Activated naive CD8-positive, alpha-beta T cell treated with anti-CD3 and anti-CD28 coated beads, Interleukin-2, amount 10 ng/mL, durations not matched to agents 7 days and 5 days (primary cell): ENCODE measurements at regions not wholly inside any gene's neighbourhood (a gene's known extent, or its start where the extent isn't known, plus 50 kb on each side); places are given as distances from the start of the nearest gene placed in this dataset.

Source experiments
- ATAC-seq: fragments of 150-1000 bp; cut with Tn5 transposase; one replicate; pipeline ENCODE4 v1.10.0; 2021; ENCODE audit warnings: low read depth, moderate library complexity
- POLR2A ChIA-PET: fragments of 350-600 bp; sonication (Branson Sonifier 250); formaldehyde crosslinking; loops from one replicate; lab custom pipeline; 2021; ENCODE audit warnings: antibody characterized with exemption; lab: Charles Lee
- DNase-seq: peaks from one replicate; pipeline ENCODE4 v3.0.0; 2021
- H3K27ac Mint-ChIP-seq: one replicate; pipeline ENCODE4 v1.8.0; 2022; ENCODE audit warnings: mild to moderate bottlenecking, mixed read lengths
- H3K27me3 Mint-ChIP-seq: one replicate; pipeline ENCODE4 v1.8.0; 2022; ENCODE audit warnings: mild to moderate bottlenecking, moderate library complexity, mixed read lengths
- H3K36me3 Mint-ChIP-seq: one replicate; pipeline ENCODE4 v1.8.0; 2021; ENCODE audit warnings: mild to moderate bottlenecking, mixed read lengths
- H3K4me1 Mint-ChIP-seq: one replicate; pipeline ENCODE4 v1.8.0; 2021; ENCODE audit warnings: mixed read lengths
- H3K4me3 Mint-ChIP-seq: one replicate; pipeline ENCODE4 v1.8.0; 2022; ENCODE audit warnings: mild to moderate bottlenecking, moderate library complexity, mixed read lengths
- H3K9me3 Mint-ChIP-seq: one replicate; pipeline ENCODE4 v1.8.0; 2021; ENCODE audit warnings: mixed read lengths

DNA sequence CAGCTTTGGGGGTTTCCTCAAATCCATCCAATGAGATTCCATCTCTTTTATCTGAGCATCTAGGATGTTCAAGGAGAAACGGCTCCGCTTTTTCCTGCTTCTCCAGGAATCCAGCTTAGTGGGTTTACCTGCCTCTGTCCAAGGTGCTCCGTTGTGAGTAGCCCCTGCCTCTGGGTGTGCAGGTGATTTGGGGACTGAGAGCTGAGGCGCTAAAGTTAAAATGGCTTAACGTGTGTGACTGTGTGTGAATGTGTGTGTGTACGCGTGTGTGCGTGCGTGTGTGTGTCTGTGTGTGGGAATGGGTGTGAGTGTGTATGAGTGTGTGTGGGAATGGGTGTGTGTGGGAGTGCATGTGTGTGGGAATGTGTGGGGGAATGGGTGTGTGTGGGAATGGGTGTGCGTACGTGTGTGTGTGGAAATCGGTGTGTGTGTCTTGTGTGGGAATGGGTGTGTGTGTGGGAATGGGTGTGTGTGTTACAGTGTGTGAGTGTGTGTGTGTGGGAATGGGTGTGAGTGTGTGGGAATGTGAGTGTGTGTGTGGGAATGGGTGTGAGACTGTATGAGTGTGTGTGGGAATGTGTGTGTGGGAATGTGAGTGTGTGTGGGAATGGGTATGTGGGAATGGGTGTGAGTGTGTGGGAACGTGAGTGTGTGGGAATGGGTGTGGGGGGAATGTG, 90.2 kb upstream of the INSIG1 start:
- POLR2A ChIA-PET = interaction anchor here (4.2 kb wide), 1 partner anchor 90 kb away, joined by 88 read pairs; the partner anchor contains the start of gene INSIG1
- no peak for DNase-seq
- Mint-ChIP-seq H3K4me1 (peaks cover 19% of the 10 kb centered on the region), H3K27me3 (peaks cover 2% of the 10 kb centered on the region), H3K27ac (peak overlapping the region; percentile 37), H3K9me3 (peaks cover 7% of the 10 kb centered on the region), H3K36me3 (peaks cover 7% of the 10 kb centered on the region), H3K4me3 (no peak overlapping the region)
- ATAC-seq = no peak

DNA sequence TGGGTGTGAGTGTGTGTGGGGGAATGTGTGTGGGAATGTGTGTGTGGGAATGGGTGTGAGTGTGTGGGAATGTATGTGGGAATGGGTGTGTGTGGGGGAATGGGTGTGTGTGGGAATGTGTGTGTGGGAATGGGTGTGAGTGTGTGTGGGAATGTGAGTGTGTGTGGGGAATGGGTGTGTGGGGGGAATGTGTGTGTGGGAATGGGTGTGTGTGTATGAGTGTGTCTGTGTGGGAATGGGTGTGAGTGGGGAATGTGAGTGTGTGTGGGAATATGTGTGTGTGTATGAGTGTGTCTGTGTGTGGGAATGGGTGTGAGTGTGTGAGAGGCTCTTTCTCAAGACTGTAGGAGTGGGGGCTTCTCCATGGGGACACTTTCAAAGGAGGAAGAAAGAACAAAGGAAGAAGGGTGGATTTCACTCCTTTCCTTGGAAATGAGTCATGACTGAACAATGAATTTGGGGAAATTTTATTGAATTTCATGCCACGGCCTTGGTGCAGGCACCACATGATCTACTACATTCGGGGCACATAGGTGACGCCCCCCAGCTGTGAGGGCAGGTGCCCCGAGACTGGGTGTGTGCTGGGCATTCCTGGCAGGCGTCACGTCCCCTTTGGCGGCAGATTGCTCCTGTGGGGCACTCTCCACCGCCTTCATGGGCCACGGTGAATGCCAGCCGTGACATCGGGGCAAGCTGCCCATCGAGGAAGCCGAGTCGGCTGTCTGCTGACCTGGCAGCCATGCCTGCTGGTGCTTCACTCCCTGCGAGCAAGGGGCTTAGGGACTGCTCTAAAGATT, 88.8 kb upstream of the INSIG1 start:
- peaks cover 19% of the 10 kb centered on the region for H3K4me1 Mint-ChIP-seq
- no peak for ATAC-seq
- POLR2A ChIA-PET = no interaction called here
- H3K27me3 Mint-ChIP-seq = peaks cover 2% of the 10 kb centered on the region
- peak overlapping the region; percentile 23 for H3K27ac Mint-ChIP-seq
- H3K9me3 Mint-ChIP-seq = peaks cover 7% of the 10 kb centered on the region
- DNase-seq = no peak
- H3K4me3 Mint-ChIP-seq = no peak overlapping the region
- H3K36me3 Mint-ChIP-seq = peaks cover 7% of the 10 kb centered on the region

DNA sequence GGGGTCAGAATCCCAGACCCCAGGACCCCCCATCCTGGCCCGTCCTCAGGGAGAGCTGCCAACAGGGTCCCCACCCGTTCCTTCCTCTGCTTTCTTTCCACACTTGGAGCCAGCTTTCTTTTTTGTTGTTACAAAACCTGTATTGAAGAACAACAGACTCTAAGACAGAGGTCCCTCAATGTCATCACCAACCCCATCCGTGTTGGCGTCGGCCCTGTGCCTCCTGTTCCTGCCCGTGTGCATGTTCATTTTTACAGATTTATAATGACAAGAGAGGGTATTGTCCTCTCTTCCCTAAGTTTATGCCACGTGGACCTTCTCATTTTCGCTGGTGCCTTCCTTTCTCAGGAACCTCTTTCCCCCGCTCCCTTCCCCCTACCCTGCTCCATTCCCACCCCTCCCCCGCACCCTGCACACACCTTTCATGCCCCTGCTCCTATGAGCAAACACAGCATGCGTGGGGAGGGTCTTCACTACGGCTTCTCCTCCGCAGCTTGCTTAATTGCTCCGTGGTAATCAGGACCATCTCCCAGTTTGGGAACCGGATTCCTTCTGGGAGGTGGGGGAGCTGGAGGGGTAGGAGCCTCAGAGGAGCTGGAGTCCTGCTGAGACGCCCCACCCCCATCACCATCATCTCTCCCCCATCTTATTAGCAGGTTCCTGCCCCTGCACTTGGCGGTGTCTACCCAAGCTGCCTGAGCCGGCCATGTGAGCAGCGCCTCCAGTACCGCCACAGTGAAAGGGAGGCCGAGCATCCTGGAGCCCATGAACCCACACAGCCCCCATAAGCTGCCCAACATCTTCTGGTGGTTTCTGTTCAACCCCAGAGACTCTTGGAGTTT, 88.0 kb upstream of the INSIG1 start:
- POLR2A ChIA-PET = no interaction called here
- peaks cover 7% of the 10 kb centered on the region for H3K9me3 Mint-ChIP-seq
- peaks cover 2% of the 10 kb centered on the region for H3K27me3 Mint-ChIP-seq
- DNase-seq (no peak), ATAC-seq (no peak)
- H3K4me3 Mint-ChIP-seq = no peak overlapping the region
- no peak overlapping the region for H3K27ac Mint-ChIP-seq
- H3K4me1 Mint-ChIP-seq = peaks cover 19% of the 10 kb centered on the region
- H3K36me3 Mint-ChIP-seq = peaks cover 7% of the 10 kb centered on the region

DNA sequence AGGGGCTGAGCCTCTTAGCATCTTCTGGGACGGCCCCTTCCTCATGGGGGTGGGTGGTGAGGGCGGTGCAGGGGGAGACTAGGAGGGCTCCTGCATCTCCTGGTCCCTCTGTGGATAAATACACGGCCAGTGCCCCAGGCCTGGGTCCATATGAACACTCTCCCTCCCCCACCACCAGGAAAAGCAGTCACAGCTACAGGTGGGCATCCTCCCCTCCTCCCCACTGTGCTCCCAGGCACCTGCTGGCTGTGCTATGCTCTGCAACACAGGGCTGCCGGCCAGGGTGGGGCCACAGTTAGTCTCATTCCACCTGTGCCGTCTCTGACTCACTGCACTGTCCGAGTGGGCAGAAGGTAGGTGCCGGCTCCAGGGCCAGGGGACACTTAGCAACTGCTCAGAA, 87.3 kb upstream of the INSIG1 start:
- Mint-ChIP-seq H3K4me1 (peaks cover 14% of the 10 kb centered on the region), H3K27ac (no peak overlapping the region), H3K9me3 (peaks cover 7% of the 10 kb centered on the region), H3K36me3 (peaks cover 7% of the 10 kb centered on the region), H3K27me3 (peaks cover 3% of the 10 kb centered on the region), H3K4me3 (no peak overlapping the region)
- DNase-seq (no peak), ATAC-seq (no peak)
- POLR2A ChIA-PET = no interaction called here

DNA sequence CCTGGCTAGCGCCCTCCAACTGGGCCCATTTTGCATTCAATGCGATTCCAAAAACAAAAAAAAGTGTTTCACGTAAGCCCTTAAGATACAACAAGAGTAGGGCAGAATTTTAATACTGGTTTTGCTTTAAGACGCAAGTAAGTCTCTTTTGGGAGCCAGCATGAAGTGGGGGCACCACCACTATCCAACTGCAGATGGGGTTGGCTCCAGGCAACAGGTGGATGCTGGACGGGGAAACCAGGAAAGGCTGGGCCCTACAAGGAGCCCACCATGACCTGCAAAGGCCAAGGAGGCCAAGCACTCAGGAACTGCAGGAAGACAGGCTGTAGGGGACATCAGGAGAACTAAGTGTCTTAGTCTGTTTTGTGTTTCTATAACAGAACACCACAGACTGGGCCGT, 86.5 kb upstream of the INSIG1 start:
- Mint-ChIP-seq H3K27ac (no peak overlapping the region), H3K4me3 (no peak overlapping the region), H3K4me1 (peaks cover 8% of the 10 kb centered on the region), H3K27me3 (peaks cover 3% of the 10 kb centered on the region), H3K36me3 (peaks cover 4% of the 10 kb centered on the region), H3K9me3 (peaks cover 7% of the 10 kb centered on the region)
- no peak for ATAC-seq
- no peak for DNase-seq
- POLR2A ChIA-PET = no interaction called here

DNA sequence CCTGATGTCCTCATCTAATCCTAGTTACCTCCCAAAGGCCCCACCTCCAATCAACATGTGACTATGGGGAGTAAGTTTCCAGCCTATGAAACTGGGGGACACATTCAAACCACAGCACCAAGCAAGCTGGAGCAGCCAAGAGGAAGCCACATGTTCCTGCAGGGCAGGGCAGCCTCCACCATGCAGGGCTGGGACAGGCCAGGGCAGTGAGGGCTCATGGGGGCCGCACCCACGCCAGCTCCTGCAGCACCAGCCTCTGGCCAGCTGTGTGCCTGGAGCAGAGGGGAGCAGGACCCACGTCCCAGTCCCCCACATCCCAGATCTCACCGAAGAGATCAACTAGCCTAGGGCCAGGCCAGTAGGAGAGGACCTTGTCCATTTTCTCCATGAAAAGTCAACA, 85.9 kb upstream of the INSIG1 start:
- no peak for DNase-seq
- no peak for ATAC-seq
- Mint-ChIP-seq H3K9me3 (peaks cover 7% of the 10 kb centered on the region), H3K4me3 (no peak overlapping the region), H3K27me3 (peaks cover 2% of the 10 kb centered on the region), H3K36me3 (peaks cover 4% of the 10 kb centered on the region), H3K4me1 (peaks cover 4% of the 10 kb centered on the region), H3K27ac (no peak overlapping the region)
- POLR2A ChIA-PET = no interaction called here

DNA sequence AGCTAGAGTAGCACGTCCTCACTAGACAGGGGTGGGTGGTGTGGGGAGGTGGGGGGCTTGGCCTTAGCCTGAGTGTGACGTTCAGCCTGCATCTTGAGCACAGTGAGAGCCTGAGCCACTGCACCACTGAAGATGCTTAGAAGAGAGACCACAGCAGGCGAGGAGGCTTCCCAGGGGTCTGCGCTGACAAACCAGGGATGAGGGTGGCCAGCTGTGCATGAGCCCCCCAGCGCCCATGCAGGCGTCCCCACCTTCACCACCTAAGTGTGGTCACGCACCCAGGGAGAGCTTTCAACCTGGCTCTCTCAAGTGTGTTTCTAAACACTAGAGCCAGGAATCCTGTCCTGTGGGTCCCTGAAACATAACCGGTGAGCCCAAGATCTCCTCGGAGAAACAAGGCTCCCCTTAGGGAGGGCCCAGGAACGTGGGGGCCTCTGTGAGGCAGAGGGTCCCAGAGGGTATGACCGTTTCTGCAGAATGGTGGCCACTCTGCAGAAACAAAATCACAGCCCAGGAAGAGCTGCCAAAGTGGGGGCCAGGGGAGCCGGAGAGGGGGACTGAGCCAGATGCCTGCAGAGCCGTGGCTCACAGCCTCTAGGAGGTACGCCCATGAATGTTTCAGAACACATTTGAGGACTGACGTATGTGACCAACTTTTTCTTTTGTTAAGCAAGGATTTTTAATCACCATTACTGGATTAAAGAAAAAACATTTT, 85.2 kb upstream of the INSIG1 start:
- Mint-ChIP-seq H3K27ac (no peak overlapping the region), H3K4me1 (peaks cover 1% of the 10 kb centered on the region), H3K27me3 (peaks cover 2% of the 10 kb centered on the region), H3K9me3 (peaks cover 5% of the 10 kb centered on the region), H3K36me3 (peaks cover 2% of the 10 kb centered on the region), H3K4me3 (no peak overlapping the region)
- DNase-seq (no peak), ATAC-seq (no peak)
- POLR2A ChIA-PET = no interaction called here

DNA sequence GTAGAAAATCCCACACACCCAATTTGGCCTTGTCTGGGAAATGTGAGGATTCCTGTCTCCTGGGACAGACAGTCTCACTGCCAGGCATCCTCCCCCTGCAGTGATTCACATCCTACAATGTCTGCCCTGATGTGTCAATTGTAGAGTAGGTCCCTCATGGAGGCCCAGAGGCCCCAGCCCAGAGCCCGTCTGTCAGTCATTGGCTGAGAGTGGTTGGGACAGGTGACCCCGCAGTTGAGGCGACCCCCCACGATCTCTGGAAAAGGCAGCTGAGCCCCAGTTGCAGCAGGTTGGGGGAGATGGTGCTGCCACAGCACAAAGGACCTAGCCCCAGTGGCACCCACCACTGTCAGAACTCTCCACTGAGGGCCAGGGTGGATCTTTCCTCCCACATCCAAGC, 84.3 kb upstream of the INSIG1 start:
- H3K9me3 Mint-ChIP-seq = no peaks in the 10 kb centered on the region
- H3K27me3 Mint-ChIP-seq = peaks cover 2% of the 10 kb centered on the region
- no peaks in the 10 kb centered on the region for H3K4me1 Mint-ChIP-seq
- POLR2A ChIA-PET = no interaction called here
- ATAC-seq = no peak
- H3K36me3 Mint-ChIP-seq = no peaks in the 10 kb centered on the region
- no peak overlapping the region for H3K27ac Mint-ChIP-seq
- H3K4me3 Mint-ChIP-seq = no peak overlapping the region
- no peak for DNase-seq

DNA sequence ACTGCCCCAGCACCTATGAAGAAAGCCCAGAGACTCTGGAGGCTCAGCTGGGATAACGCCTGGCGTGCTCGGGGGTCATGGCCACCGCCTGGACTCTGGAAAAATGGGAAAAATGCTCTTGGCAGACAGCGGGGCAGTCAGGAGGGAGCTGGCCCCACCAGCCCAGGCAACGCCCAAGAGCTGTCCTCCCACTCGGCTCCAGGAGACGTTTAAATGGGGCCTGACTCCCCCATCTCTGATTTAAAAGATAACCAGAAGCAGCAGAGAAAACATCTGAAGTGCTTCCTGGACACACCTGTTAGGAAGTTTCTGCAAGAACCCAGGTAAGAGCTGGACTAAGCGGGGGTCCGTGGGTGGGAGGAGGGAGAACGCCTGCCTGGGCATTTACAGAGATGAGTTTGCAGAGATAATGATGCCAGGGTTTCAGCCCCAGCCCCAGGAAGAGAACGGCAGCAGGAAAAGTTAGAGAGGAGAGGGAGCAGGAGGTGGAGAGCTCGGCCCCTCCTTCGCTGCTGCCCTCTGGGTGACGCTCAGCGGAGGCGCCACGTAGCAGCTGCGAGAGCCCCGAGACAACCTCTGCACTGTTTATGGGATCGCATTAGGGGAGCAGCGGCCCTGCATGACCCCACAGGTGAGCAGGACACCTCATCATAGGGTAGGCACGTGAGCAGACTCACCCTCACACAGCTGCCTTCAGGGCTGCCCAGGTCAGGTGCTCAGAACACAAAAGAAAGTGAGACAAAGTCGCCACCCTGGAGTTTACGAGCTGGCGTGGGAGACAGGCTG, 83.5 kb upstream of the INSIG1 start:
- H3K4me3 Mint-ChIP-seq = no peak overlapping the region
- POLR2A ChIA-PET = no interaction called here
- peaks cover 2% of the 10 kb centered on the region for H3K27me3 Mint-ChIP-seq
- H3K9me3 Mint-ChIP-seq = no peaks in the 10 kb centered on the region
- H3K36me3 Mint-ChIP-seq = no peaks in the 10 kb centered on the region
- peak; percentile 20 for DNase-seq
- ATAC-seq = no peak
- H3K4me1 Mint-ChIP-seq = no peaks in the 10 kb centered on the region
- H3K27ac Mint-ChIP-seq = no peak overlapping the region

DNA sequence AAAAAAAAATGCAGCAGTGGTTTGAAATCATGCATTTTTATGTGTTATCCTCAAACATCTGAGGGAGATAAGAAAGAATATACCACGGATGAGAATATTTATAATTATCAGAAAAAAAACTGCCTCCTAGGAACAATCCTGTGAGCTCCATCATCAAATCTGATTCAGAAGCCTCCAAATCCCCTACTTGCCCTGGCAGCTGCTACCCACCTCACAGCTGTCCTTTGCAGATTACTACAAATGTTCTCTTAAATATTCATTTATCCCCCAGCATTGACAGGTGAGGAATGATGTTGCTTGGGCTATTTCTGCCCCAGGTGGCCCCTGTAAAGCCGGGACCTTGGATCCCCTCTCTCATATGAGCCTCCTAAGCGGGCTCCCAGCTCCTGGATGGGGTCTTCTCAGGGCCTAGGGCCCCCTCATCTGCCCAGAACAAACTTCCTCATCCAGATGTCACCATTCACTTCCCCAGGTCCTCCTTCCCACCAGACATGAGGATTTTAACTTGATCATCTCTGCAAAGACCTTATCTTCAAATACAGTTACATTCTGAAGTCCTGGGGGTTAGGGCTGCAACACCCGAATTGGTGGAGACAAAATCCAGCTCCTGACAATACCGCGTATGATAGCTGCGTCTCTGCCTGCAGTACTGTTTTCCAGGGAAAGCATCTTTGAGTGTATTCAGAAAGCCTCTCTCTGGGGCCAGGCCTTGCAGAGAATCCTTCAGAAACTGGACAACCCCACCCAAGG, 81.9 kb upstream of the INSIG1 start:
- Mint-ChIP-seq H3K9me3 (no peaks in the 10 kb centered on the region), H3K4me3 (no peak overlapping the region), H3K27me3 (peaks cover 2% of the 10 kb centered on the region), H3K36me3 (no peaks in the 10 kb centered on the region), H3K27ac (no peak overlapping the region), H3K4me1 (no peaks in the 10 kb centered on the region)
- ATAC-seq = no peak
- POLR2A ChIA-PET = no interaction called here
- DNase-seq = no peak

DNA sequence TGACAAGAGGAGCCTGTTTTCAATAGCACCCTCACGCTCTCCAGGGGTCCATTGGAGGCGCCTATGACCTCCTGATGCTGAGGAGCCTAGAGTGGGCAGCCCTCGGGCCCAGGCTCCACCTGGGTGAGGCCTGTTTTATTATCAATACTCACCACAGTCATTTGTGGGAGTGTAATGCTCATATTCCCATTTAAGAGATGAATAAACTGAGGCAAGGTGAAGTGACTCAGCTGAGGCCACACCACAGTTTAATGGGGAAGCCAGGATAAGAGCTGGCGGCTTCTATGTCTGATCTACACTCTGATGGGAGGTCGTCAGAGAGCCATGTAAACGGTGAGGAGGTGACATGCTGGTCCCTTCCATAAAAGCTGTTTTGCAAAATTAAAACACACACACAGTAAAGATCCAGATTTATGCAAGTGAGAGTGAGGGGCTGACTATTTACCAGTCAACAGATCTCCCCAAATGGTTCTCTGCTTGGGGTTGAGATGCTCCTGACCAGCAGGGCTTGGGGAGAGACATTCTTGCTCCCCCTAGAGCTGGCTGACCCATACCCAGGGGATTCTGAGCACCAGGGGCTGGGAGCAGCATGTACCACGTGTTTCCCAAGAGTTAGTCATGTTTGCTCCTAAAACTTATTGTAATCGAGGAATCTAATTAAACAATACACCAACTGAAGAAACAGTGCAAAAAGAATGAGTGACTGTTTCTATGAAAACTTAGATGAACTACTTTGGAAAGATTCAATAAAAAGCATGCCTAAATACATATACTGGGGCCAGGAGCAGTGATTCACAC, 81.0 kb upstream of the INSIG1 start:
- POLR2A ChIA-PET = no interaction called here

More for the DNA sequence above, 81.0 kb upstream of the INSIG1 start:
- Mint-ChIP-seq H3K27me3 (peaks cover 2% of the 10 kb centered on the region), H3K27ac (no peak overlapping the region), H3K36me3 (no peaks in the 10 kb centered on the region), H3K4me1 (no peaks in the 10 kb centered on the region), H3K9me3 (no peaks in the 10 kb centered on the region), H3K4me3 (no peak overlapping the region)
- DNase-seq (no peak), ATAC-seq (no peak)
